Astrocyte (in vitro differentiated cells and primary cell): ENCODE measurements at regions not wholly inside any gene's neighbourhood (a gene's known extent, or its start where the extent isn't known, plus 50 kb on each side); places are given as distances from the start of the nearest gene placed in this dataset.

ENCODE experiments used
- DNase-seq: peaks from one replicate; pipeline ENCODE4 v3.0.0-alpha.2; 2010; ENCODE audit warnings: low read depth
- FAIRE-seq: peaks from 2 replicates; lab custom pipeline; 2011; peaks lifted over from hg19 to GRCh38; lab: Jason Lieb, UNC
- H2AFZ ChIP-seq: 2 replicates; pipeline ENCODE4 v1.6.0; 2012; ENCODE audit warnings: low read depth, low read length, inconsistent platforms
- H3K27ac ChIP-seq: 2 replicates; pipeline ENCODE4 v1.5.1; 2011; ENCODE audit warnings: low read depth, low read length, inconsistent platforms
- H3K27me3 ChIP-seq: 2 replicates; pipeline ENCODE4 v1.6.0; 2011; ENCODE audit warnings: low read length, inconsistent platforms; ENCODE audit not compliant: insufficient read depth
- H3K36me3 ChIP-seq: 2 replicates; pipeline ENCODE4 v1.5.1; 2011; ENCODE audit warnings: low read length, inconsistent platforms; ENCODE audit not compliant: insufficient read depth
- H3K4me1 ChIP-seq: 2 replicates; pipeline ENCODE4 v1.5.1; 2011; ENCODE audit warnings: low read length, inconsistent platforms; ENCODE audit not compliant: insufficient read depth
- H3K4me2 ChIP-seq: 2 replicates; pipeline ENCODE4 v1.6.0; 2012; ENCODE audit warnings: low read length, inconsistent platforms
- H3K4me3 ChIP-seq: 2 replicates; pipeline ENCODE4 v1.5.1; 2011; ENCODE audit warnings: low read depth, mild to moderate bottlenecking, low read length, inconsistent platforms; ENCODE audit not compliant: insufficient read depth
- H3K79me2 ChIP-seq: 2 replicates; pipeline ENCODE4 v1.6.0; 2012; ENCODE audit warnings: mild to moderate bottlenecking, low read length, inconsistent platforms; ENCODE audit not compliant: insufficient read depth
- H3K9ac ChIP-seq: 2 replicates; pipeline ENCODE4 v1.6.0; 2012; ENCODE audit warnings: mild to moderate bottlenecking, low read length, inconsistent platforms
- H3K9me3 ChIP-seq: 2 replicates; pipeline ENCODE4 v1.5.1; 2012; ENCODE audit warnings: low read depth, mild to moderate bottlenecking, low read length, inconsistent platforms; ENCODE audit not compliant: insufficient read depth
- H4K20me1 ChIP-seq: 2 replicates; pipeline ENCODE4 v1.6.0; 2012; ENCODE audit warnings: low read length, inconsistent platforms; ENCODE audit not compliant: insufficient read depth
- H3K27ac Mint-ChIP-seq: one replicate; pipeline ENCODE4 v1.8.0; 2021; ENCODE audit warnings: mild to moderate bottlenecking, mixed read lengths; ENCODE audit not compliant: unreplicated experiment
- H3K27me3 Mint-ChIP-seq: one replicate; pipeline ENCODE4 v1.8.0; 2021; ENCODE audit warnings: low read depth, mixed read lengths; ENCODE audit not compliant: unreplicated experiment
- H3K36me3 Mint-ChIP-seq: one replicate; pipeline ENCODE4 v1.8.0; 2021; ENCODE audit warnings: low read depth, mixed read lengths; ENCODE audit not compliant: unreplicated experiment
- H3K4me1 Mint-ChIP-seq: one replicate; pipeline ENCODE4 v1.8.0; 2021; ENCODE audit warnings: low read depth, mixed read lengths; ENCODE audit not compliant: unreplicated experiment
- H3K4me3 Mint-ChIP-seq: one replicate; pipeline ENCODE4 v1.8.0; 2021; ENCODE audit warnings: mild to moderate bottlenecking, moderate library complexity, mixed read lengths; ENCODE audit not compliant: unreplicated experiment
- H3K9me3 Mint-ChIP-seq: one replicate; pipeline ENCODE4 v1.8.0; 2021; ENCODE audit warnings: mild to moderate bottlenecking, mixed read lengths; ENCODE audit not compliant: unreplicated experiment
- EZH2 ChIP-seq: IDR thresholded peaks from 2 replicates; pipeline ENCODE4 v1.6.1; 2012; ENCODE audit warnings: mild to moderate bottlenecking, low read length, inconsistent platforms; ENCODE audit not compliant: insufficient read depth
- TF ChIP-seq, protein P1 (sequence below): IDR thresholded peaks from 2 replicates; pipeline ENCODE4 v1.5.1; 2011; ENCODE audit warnings: low read depth, mild to moderate bottlenecking, inconsistent platforms, low read length, moderate library complexity; ENCODE audit not compliant: insufficient read depth

DNA sequence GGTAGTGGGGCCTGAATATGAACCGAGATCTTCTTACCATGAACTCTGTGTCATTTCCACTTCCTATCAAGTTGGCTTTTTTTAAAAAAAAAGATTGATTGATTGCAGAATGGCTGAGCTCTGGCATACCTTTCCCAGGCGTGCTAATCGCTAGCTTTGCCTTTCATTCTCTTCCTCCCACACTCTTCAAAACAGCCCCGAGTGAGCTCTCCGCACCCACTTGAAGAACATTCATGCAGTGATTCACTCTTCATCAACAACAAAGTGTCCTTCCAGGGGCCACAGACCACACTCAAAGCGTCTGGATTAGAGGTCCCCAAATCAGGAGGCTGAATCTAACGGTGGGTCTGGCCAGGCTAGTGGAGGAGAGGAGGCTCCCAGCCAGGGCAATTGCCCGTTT is 96.3 kb upstream of the GALNT2 start:
- H4K20me1 ChIP-seq = no peaks in the 10 kb centered on the region
- no peaks in the 10 kb centered on the region for H3K27me3 Mint-ChIP-seq
- H3K79me2 ChIP-seq = no peaks in the 10 kb centered on the region
- H3K36me3 ChIP-seq = no peaks in the 10 kb centered on the region
- H3K4me1 Mint-ChIP-seq = peaks cover 11% of the 10 kb centered on the region
- no peak overlapping the region for H3K4me3 ChIP-seq
- H2AFZ ChIP-seq = no peak overlapping the region
- H3K36me3 Mint-ChIP-seq = no peaks in the 10 kb centered on the region
- H3K4me2 ChIP-seq = no peak overlapping the region
- no peak overlapping the region for H3K9ac ChIP-seq
- no peak overlapping the region for H3K27ac ChIP-seq
- no peak for TF ChIP-seq EZH2
- TF ChIP-seq, protein P1, sequence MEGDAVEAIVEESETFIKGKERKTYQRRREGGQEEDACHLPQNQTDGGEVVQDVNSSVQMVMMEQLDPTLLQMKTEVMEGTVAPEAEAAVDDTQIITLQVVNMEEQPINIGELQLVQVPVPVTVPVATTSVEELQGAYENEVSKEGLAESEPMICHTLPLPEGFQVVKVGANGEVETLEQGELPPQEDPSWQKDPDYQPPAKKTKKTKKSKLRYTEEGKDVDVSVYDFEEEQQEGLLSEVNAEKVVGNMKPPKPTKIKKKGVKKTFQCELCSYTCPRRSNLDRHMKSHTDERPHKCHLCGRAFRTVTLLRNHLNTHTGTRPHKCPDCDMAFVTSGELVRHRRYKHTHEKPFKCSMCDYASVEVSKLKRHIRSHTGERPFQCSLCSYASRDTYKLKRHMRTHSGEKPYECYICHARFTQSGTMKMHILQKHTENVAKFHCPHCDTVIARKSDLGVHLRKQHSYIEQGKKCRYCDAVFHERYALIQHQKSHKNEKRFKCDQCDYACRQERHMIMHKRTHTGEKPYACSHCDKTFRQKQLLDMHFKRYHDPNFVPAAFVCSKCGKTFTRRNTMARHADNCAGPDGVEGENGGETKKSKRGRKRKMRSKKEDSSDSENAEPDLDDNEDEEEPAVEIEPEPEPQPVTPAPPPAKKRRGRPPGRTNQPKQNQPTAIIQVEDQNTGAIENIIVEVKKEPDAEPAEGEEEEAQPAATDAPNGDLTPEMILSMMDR = no peak
- H3K9me3 ChIP-seq = no peaks in the 10 kb centered on the region
- H3K27ac Mint-ChIP-seq = no peak overlapping the region
- no peak for FAIRE-seq
- H3K27me3 ChIP-seq = peaks cover 3% of the 10 kb centered on the region
- peak; percentile 22 for DNase-seq
- H3K9me3 Mint-ChIP-seq = peaks cover 3% of the 10 kb centered on the region
- no peaks in the 10 kb centered on the region for H3K4me1 ChIP-seq
- no peak overlapping the region for H3K4me3 Mint-ChIP-seq

DNA sequence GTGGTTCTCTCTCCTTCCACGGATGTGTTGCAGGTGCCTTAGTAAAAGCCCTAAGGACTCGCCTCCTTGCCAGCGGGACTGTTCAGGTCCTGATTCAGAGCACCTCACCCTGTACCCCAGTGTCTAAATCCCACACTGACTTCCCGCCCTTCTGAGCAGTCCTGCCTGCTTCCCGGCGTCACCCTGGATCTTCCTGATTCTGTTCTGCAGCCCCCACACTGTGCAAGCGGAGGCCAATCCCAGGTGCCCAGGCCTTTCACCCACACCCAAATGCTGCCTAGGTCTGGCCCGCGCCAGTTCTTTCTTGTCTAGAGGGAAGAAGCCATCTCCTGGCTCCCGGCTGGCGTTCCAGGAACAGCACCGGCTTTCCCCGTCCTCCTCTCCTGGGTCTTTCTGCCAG is 95.9 kb upstream of the GALNT2 start:
- Histone ChIP-seq H3K79me2 (no peaks in the 10 kb centered on the region), H3K9me3 (no peaks in the 10 kb centered on the region), H3K36me3 (no peaks in the 10 kb centered on the region), H2AFZ (no peak overlapping the region), H3K27me3 (peaks cover 3% of the 10 kb centered on the region), H3K4me1 (no peaks in the 10 kb centered on the region), H3K27ac (no peak overlapping the region), H3K4me2 (no peak overlapping the region), H4K20me1 (no peaks in the 10 kb centered on the region), H3K9ac (no peak overlapping the region), H3K4me3 (no peak overlapping the region)
- Mint-ChIP-seq H3K4me1 (peaks cover 11% of the 10 kb centered on the region), H3K27ac (no peak overlapping the region), H3K36me3 (no peaks in the 10 kb centered on the region), H3K4me3 (no peak overlapping the region), H3K9me3 (peaks cover 6% of the 10 kb centered on the region), H3K27me3 (no peaks in the 10 kb centered on the region)
- no peak for TF ChIP-seq EZH2
- TF ChIP-seq, protein P1 = no peak
- no peak for FAIRE-seq
- DNase-seq = no peak

GRCh38 chr1:229972600-229973296 is 94.3 kb upstream of the GALNT2 start:
- no peak for FAIRE-seq
- Mint-ChIP-seq H3K27me3 (no peaks in the 10 kb centered on the region), H3K4me3 (no peak overlapping the region), H3K4me1 (peaks cover 11% of the 10 kb centered on the region), H3K9me3 (peaks cover 10% of the 10 kb centered on the region), H3K27ac (no peak overlapping the region), H3K36me3 (no peaks in the 10 kb centered on the region)
- Histone ChIP-seq H3K79me2 (no peaks in the 10 kb centered on the region), H3K9me3 (no peaks in the 10 kb centered on the region), H3K4me2 (no peak overlapping the region), H3K4me3 (no peak overlapping the region), H3K36me3 (no peaks in the 10 kb centered on the region), H4K20me1 (no peaks in the 10 kb centered on the region), H2AFZ (no peak overlapping the region), H3K27ac (no peak overlapping the region), H3K27me3 (no peaks in the 10 kb centered on the region), H3K4me1 (no peaks in the 10 kb centered on the region), H3K9ac (no peak overlapping the region)
- no peak for TF ChIP-seq EZH2
- TF ChIP-seq, protein P1 = no peak
- no peak for DNase-seq
